ENCODE measurements at regions not wholly inside any gene's neighbourhood (a gene's known extent, or its start where the extent isn't known, plus 50 kb on each side); places are given as distances from the start of the nearest gene placed in this dataset.

- no peak for DNase-seq
These were observed 129.5 kb downstream of the UTP18 start for GRCh38 chr17:51389875-51390274.

DNA sequence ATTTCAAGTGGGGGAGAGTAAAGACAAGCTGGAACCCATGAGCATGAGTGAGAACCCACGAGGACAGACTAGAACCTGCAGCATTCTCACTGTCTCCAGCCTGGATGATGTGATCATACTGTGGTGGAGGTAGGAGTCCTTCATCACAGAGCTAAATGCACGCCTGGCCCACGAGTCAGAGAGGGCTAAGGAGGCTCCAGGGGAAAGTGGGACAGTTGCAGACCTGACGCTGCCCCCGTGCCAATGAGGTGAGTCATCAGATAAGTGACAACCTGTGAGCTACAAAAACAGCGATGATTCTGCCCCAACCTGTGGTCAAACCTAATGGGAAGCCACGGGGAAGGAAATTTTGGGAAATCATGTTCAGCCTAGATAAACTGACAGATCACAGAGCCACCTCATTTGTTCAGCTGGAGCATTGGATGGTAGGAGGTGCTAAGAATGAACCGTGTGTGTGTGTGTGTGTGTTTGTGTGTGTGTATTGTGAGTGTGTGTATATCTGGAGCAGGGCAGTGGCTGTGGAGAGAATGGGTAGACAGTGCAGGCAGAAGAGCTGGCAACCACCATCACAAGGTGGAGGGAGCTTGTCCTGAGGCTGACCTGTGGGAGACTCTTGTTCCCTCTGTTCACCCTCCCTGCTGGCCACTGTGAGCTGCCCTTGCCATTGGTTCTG is 131.8 kb downstream of the UTP18 start:
- no peak for DNase-seq

DNA sequence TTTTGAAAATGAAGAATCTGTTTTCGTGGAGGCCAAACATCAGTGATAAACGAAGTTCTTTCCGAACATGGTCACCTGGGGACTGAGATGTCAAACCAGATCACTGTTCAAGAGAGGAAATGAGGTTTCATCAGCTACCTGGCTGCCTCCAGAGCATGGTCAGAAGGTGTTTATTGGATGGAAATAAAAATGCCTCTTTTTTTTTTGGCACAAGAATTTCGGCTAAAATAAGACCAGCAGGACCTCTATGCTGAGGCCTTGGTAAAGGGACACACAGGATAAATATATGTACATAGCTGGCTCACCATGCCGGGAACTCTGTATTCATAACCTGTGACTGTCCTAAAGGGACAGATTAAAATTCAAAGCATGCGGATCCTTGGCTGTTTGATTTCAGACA is 135.3 kb downstream of the UTP18 start:
- no peak for DNase-seq

- DNase-seq: no peak
These were observed 137.2 kb downstream of the UTP18 start for GRCh38 chr17:51397361-51398127.

DNA sequence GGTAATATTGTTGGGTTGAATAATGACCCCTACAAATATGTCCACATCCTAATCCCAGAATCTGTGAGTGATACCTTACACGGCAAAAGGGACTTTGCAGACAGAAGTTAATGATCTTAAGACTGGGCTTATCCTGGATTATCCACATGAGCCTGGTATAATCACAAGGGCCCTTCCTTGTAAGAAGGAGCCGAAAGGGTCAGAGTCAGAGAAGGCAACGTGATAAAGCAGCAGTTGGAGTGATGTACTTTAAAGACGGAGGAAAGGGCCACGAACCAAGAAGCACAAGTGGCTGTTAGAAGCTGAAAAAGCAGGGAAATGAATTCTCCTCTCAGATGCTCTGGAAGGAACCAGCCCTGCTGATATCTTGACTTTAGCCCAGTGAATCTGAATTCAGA is 137.8 kb downstream of the UTP18 start:
- DNase-seq: no peak

- DNase-seq: no peak
These were observed 138.3 kb downstream of the UTP18 start for GRCh38 chr17:51398687-51399086.

- no peak for DNase-seq
These were observed 140.9 kb downstream of the UTP18 start for GRCh38 chr17:51401279-51401678.

- no peak for DNase-seq
These were observed 142.6 kb downstream of the UTP18 start for GRCh38 chr17:51402899-51403298.

- DNase-seq: no peak
These were observed 147.2 kb downstream of the UTP18 start for GRCh38 chr17:51407576-51407975.

DNA sequence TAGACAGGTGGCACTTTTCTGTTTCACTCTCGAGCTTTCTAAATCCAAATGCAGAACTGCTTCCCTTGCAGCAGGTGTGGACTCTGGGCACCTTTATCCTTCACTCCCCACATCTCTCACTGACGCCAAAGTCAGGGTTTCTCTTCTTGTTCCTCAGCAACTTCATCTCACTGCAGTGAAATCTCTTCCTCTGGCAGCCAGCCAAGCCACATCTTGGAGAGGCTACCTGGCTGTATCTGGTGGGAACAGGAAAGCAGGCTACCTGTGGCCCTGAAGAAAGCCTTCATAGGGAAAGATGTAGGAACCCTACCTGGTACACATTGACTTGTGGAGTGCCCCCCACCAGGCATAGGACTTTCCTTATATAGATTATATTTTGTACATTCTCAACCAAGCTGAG is 159.1 kb downstream of the UTP18 start:
- no peak for DNase-seq

DNA sequence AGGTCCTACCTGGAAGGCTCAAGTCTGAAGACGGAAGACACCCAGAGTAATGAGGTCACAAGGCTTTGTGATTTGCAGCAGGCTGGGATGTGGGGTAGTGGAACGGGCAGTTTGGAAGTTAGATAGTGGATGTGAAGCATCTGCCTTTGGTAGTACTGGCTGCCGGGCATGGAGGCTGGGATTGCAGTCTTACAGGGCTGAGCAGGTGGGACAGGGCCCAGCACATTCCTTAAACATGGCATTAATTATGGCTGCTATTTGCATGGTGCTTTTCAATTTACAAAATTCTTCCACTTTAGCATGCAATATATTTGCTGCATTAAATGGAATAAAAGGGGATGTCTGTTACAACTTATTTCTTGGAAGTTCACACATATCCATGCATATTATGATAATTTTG is 161.2 kb downstream of the UTP18 start:
- no peak for DNase-seq

DNA sequence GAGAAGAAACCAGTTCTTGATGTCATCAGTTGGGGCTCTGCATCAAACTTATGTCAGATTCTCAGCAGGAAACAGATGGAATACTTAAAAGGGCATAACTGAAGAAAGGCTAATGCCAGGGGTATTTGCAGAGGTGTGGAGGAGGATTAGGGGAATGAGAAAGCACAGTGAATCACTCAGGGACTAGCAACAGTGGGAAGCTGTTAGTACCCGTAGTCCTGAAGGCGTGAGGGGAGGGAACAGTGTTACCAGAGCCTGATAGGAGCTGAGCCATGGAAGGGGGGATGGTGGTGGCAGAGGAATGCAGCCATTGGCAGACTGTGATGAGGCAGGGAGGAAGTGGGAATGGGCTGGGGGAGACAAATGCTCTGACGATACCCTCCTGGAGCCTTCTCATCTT is 162.3 kb downstream of the UTP18 start:
- no peak for DNase-seq

DNA sequence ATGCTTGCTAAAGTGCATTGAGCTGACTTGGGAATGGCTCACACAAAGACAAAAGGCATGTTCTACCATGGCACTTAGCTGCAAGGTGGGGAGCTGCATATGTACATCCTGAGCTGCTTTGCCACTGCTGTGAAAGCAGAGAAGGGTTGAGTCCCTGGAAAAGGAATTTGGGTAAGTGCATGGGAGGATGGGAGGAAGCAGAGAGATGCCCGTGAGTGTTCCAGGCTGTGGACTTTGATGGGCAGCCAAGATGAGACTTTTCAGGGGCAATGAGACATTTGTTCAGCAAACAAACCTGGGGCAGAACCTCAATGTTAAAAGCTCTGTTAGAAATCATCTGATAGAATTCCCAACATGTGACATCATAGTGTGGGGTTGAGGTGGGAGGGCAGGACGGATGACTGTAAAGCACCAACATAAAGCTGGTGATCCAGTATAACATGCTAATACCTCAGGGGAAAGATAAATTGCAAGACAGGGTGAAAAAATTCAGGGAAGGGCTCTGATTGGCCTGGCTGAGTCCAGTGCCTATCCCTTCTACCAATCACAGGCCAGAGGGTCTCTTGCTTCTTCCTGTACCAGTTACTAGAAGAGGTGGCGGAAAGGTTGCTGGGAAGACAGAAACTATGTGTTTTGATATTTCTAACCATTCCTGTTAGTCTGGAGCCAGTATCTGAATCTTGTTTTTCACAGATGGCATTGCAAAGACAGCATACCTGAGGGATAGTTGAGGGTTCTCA is 163.2 kb downstream of the UTP18 start:
- no peak for DNase-seq

GRCh38 chr17:51425773-51426172 is 165.4 kb downstream of the UTP18 start:
- DNase-seq: no peak

- no peak for DNase-seq
These were observed 167.0 kb downstream of the UTP18 start for GRCh38 chr17:51427323-51427811.

GRCh38 chr17:51427856-51428255 is 167.5 kb downstream of the UTP18 start:
- DNase-seq: no peak

DNA sequence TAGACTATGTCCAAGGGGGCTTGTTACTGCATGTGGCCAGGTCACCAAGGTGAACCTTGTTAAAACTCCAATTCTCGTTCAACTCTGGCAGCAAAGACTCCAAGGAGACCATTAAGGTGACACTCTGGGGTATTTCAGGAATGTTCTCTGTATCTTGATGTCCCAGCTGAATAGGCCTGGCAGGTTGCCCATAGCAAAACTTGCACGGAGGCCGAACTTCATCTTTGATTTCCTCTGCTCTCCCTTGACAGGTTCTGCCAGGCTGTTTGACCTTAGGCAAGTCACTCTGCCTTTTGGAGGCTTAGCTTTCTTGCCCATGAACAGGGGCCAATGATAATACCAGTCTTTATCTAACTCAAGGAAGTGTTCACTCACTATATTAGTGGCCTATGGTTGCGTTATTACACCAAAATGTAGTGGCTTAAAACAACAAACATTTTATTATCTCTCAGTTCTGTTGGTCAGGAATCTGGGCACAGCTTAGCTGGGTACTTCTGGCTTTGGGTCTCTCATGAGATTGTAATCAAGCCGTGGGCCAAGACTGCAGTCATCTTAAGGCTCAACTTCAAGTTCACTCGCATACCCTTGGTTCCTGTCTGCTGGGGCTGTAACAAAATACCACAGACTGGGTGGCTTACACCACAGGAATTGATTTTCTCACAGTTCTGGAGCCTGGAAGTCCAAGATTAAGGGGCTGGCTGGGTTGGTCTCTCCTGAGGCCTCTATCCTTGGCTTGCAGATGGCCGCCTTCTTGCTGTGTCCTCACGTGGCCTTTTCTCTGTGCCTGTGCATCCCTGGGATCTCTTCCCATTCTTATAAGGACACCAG is 168.5 kb downstream of the UTP18 start:
- peak; percentile 93 for DNase-seq

- peak; percentile 90 for DNase-seq
These were observed 169.6 kb downstream of the UTP18 start for GRCh38 chr17:51429938-51430337.

DNA sequence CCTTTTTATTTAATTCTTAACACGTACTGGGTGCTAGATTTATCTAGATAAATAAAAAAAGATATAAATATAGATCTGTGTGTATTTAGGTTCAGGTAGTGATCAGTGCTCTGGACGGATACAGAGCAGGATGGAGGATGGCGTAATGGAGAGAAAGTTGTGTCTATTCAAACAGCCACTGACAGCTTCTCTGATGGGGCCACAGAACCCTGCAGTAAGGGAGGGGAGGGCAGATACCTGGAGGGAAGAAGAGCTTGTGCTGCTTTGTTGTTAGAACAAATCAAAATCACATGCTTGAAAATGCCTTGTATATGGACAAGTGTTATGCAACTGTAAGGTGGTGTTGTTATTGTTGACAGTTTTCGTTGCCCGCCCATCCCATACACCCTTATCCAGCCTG is 170.2 kb downstream of the UTP18 start:
- DNase-seq: no peak

- DNase-seq: peak; percentile 84
These were observed 174.3 kb downstream of the UTP18 start for GRCh38 chr17:51434434-51435170.

- DNase-seq: peak; percentile 84
These were observed 174.8 kb downstream of the UTP18 start for GRCh38 chr17:51435171-51435552.

DNA sequence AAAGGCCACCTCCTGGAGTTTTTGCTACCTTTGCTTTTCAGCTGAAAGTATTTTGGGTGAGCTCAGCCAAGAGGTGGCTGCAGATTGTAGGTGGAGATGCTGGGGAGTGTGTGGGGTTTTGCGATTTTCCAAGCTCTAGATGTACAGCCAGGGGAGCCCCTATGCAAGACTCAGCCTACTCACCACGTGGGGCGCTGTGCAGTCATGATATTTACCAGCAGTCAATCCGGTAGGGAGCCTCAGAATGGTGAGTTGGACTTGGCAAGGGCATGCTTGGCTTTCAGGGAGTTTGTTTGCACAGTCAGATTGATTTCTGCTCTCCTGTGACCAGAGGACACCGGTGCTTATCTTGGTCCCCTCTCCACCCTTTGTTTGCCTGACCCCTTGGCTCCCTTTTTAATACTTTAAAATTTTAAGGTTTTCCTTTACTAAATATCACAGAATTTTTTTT is 175.3 kb downstream of the UTP18 start:
- DNase-seq: peak; percentile 88
